HCT116 (cell line): ENCODE measurements at regions not wholly inside any gene's neighbourhood (a gene's known extent, or its start where the extent isn't known, plus 50 kb on each side); places are given as distances from the start of the nearest gene placed in this dataset.
A peak's percentile ranks its signal among the peaks of the same experiment; 100 is the strongest.

Source experiments
- ATAC-seq: fragments of 200-7000 bp; cut with Tn5 transposase; 2 replicates; pipeline ENCODE4 v1.9.1; 2020; ENCODE audit warnings: mild to moderate bottlenecking, moderate library complexity
- BruUV-seq: library from RNA; stranded (reverse); fragments of 400-500 nt; replicated peaks from 2 replicates; lab custom pipeline; 2021; lab: Mats Ljungman, UMichigan
- CTCF ChIA-PET: fragments of 300-600 bp; sonication (Branson Sonifier 250); formaldehyde crosslinking; loops from one replicate; lab custom pipeline; 2021; ENCODE audit warnings: antibody characterized with exemption; lab: Charles Lee
- POLR2A ChIA-PET: fragments of 300-600, 350-600 bp; sonication (Branson Sonifier 250); formaldehyde crosslinking; loops from one replicate; lab custom pipeline; 2021; ENCODE audit warnings: antibody characterized with exemption; lab: Charles Lee
- RAD21 ChIA-PET, 2 experiments: fragments of 300-600 bp; sonication (Branson Sonifier 250); formaldehyde crosslinking; loops; one replicate each; lab custom pipeline; 2023; ENCODE audit warnings: low total read pairs in 2 of 2; ENCODE audit not compliant: uncharacterized antibody in 2 of 2, unreplicated experiment in 2 of 2, low non-redundant PET in 1 of 2; lab: Charles Lee
- DNase-seq: peaks from one replicate; pipeline ENCODE4 v3.0.0-alpha.2; 2010; ENCODE audit warnings: low read depth, low spot score
- H2AFZ ChIP-seq: fragments of 200-600 bp; shearing (Covaris generic), sonication (generic); 2 replicates; pipeline ENCODE4 v1.6.1; 2017; ENCODE audit warnings: low read depth, mixed run types, mixed read lengths, antibody characterized with exemption, low read length; ENCODE audit not compliant: poor library complexity, severe bottlenecking
- H3K27ac ChIP-seq: 2 replicates; pipeline ENCODE4 v1.5.1; 2012; ENCODE audit warnings: low read depth, low read length
- H3K27me3 ChIP-seq: fragments of 200-600 bp; sonication (generic); 2 replicates; pipeline ENCODE4 v1.6.1; 2016; ENCODE audit warnings: mixed run types, low read length, mixed read lengths; ENCODE audit not compliant: insufficient read depth
- H3K36me3 ChIP-seq, 2 experiments: fragments of 200-500 bp in 1 of 2; fragments of 200-600 bp in 1 of 2; sonication (Bioruptor generic) in 1 of 2; sonication (generic) in 1 of 2; 2 replicates each; pipeline versions ENCODE4 v1.5.1 to v1.6.1; 2014 to 2016; ENCODE audit warnings: low read length in 2 of 2, inconsistent platforms in 1 of 2, mixed read lengths in 1 of 2, mixed run types in 1 of 2; ENCODE audit not compliant: insufficient read depth in 2 of 2, control insufficient read depth in 1 of 2
- H3K4me1 ChIP-seq, 2 experiments: fragments of 200-600 bp in 1 of 2; sonication (generic) in 1 of 2; 2 replicates each; pipeline versions ENCODE4 v1.5.1 to v1.6.1; 2012 to 2017; ENCODE audit warnings: low read length in 2 of 2, inconsistent platforms in 1 of 2, mild to moderate bottlenecking in 1 of 2, mixed read lengths in 1 of 2, mixed run types in 1 of 2, moderate library complexity in 1 of 2; ENCODE audit not compliant: insufficient read depth in 2 of 2, control insufficient read depth in 1 of 2
- H3K4me2 ChIP-seq: fragments of 200-600 bp; sonication (generic); 2 replicates; pipeline ENCODE4 v1.6.1; 2017; ENCODE audit warnings: mixed run types, low read length, mixed read lengths
- H3K4me3 ChIP-seq, 2 experiments: fragments of 200-600 bp in 1 of 2; sonication (generic) in 1 of 2; replicated peaks in 1 of 2; 2 replicates each; pipeline ENCODE4 v1.5.1; 2011 to 2016; ENCODE audit warnings: low read length in 2 of 2, control low read depth in 1 of 2, low read depth in 1 of 2, mild to moderate bottlenecking in 1 of 2, mixed read lengths in 1 of 2, mixed run types in 1 of 2
- H3K79me2 ChIP-seq: fragments of 200-600 bp; sonication (generic); 2 replicates; pipeline ENCODE4 v1.6.1; 2017; ENCODE audit warnings: mild to moderate bottlenecking, mixed run types, low read length, moderate library complexity, mixed read lengths; ENCODE audit not compliant: insufficient read depth
- H3K9ac ChIP-seq: fragments of 200-600 bp; sonication (generic); 2 replicates; pipeline ENCODE4 v1.6.1; 2016; ENCODE audit warnings: low read length, mixed read lengths
- H3K9me2 ChIP-seq: fragments of 200-600 bp; sonication (generic), shearing (Covaris generic); 2 replicates; pipeline ENCODE4 v1.6.1; 2017; ENCODE audit warnings: mixed run types, mild to moderate bottlenecking, moderate library complexity; ENCODE audit not compliant: insufficient read depth
- H3K9me3 ChIP-seq, 2 experiments: fragments of 200-500 bp in 1 of 2; fragments of 200-600 bp in 1 of 2; sonication (Bioruptor generic) in 1 of 2; sonication (generic) in 1 of 2; 2 replicates each; pipeline ENCODE4 v1.6.1; 2014 to 2017; ENCODE audit warnings: low read length in 2 of 2, mixed read lengths in 2 of 2, inconsistent platforms in 1 of 2, low read depth in 1 of 2, mild to moderate bottlenecking in 1 of 2, mixed run types in 1 of 2, moderate library complexity in 1 of 2; ENCODE audit not compliant: control insufficient read depth in 1 of 2, insufficient read depth in 1 of 2
- H4K20me1 ChIP-seq: fragments of 200-600 bp; sonication (generic), shearing (Covaris generic); 2 replicates; pipeline ENCODE4 v1.6.1; 2017; ENCODE audit warnings: mixed run types, mild to moderate bottlenecking, moderate library complexity; ENCODE audit not compliant: insufficient read depth
- CEBPB ChIP-seq: IDR thresholded peaks from 2 replicates; pipeline ENCODE4 v1.6.1; 2012; ENCODE audit warnings: low read depth
- EGR1 ChIP-seq: IDR thresholded peaks from 2 replicates; pipeline ENCODE4 v1.6.1; 2012; ENCODE audit warnings: low read depth
- FOSL1 ChIP-seq: IDR thresholded peaks from 2 replicates; pipeline ENCODE4 v1.6.1; 2012; ENCODE audit warnings: low read depth
- JUND ChIP-seq: IDR thresholded peaks from 2 replicates; pipeline ENCODE4 v1.6.1; 2012
- POLR2AphosphoS5 ChIP-seq: IDR thresholded peaks from 2 replicates; pipeline ENCODE4 v1.6.1; 2011; ENCODE audit warnings: mild to moderate bottlenecking, low read depth, low read length, moderate library complexity
- SIN3A ChIP-seq: IDR thresholded peaks from 2 replicates; pipeline ENCODE4 v1.6.1; 2012; ENCODE audit warnings: low read depth
- SP1 ChIP-seq: IDR thresholded peaks from 2 replicates; pipeline ENCODE4 v1.6.1; 2012; ENCODE audit warnings: low read depth
- TCF7L2 ChIP-seq: IDR thresholded peaks from 2 replicates; pipeline ENCODE4 v1.7.0; 2011; ENCODE audit warnings: borderline replicate concordance, inconsistent platforms; ENCODE audit not compliant: insufficient read depth, insufficient read length; ENCODE audit errors: extremely low read depth
- intact Hi-C: fragments of 100-400 bp; cut with micrococcal nuclease; formaldehyde crosslinking; loops from 2 replicates; pipeline ENCODE4 v1.10.0; 2022

DNA sequence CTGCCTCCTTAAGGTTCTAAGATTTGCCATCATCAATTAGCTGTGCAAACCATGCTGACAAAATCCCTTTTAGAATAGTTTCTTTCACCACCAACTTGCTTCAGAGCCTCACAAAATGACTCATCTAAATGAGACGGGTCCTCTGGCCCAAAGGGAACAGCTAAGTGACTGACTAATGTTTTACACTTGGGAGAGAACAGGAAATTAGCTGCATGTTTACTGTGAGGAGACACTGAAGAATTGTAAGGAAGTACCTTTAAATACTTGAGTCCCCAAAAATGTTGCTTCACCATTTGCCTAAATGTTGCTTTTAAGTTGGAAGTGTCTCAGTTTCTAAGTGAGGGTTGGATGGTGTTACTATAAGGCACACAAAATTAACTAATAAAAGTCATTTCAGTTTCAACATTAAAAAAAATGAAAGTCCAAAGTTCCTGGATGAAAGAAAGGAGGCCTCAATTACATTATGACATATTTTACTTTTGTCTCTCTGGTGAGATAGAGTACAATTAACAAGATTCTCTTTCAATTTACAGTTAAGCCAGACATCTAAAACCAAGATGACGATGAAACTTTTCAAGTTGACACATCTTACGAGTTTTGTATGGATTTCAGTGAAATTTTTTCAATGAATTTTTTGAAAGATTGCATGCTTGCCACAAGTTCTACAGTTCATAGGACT, 229.1 kb upstream of the FN1 start:
- Histone ChIP-seq H3K27ac (no peak overlapping the region), H3K9me2 (no peaks in the 10 kb centered on the region), H3K27me3 (no peaks in the 10 kb centered on the region), H3K9ac (no peak overlapping the region), H4K20me1 (no peaks in the 10 kb centered on the region), H3K4me1 (peaks cover 0 to 9% of the 10 kb centered on the region in 2 experiments; a peak in 2 of 4 replicates), H2AFZ (peak overlapping the region; percentile 66), H3K4me3 (no peak overlapping the region), H3K36me3 (no peaks in the 10 kb centered on the region), H3K4me2 (peak overlapping the region; percentile 29), H3K9me3 (no peaks in the 10 kb centered on the region), H3K79me2 (no peaks in the 10 kb centered on the region)
- POLR2A ChIA-PET: no interaction called here
- CTCF ChIA-PET: no interaction called here
- ATAC-seq: no peak
- peak; percentile 71 for TF ChIP-seq FOSL1
- TF ChIP-seq SP1: peak; percentile 52; the same call in 1 of the 2 replicates
- no peak for TF ChIP-seq TCF7L2
- TF ChIP-seq EGR1: no peak
- 0 out of 2 replicates have a peak, but pooled peaks have one; percentile 36 for TF ChIP-seq CEBPB
- TF ChIP-seq JUND: peak; percentile 66
- peak; percentile 31 for DNase-seq
- RAD21 ChIA-PET: no interaction called here
- intact Hi-C loops: no loop called here
- BruUV-seq: no TSS peak

GRCh38 chr2:215662715-215663114, 226.8 kb upstream of the FN1 start:
- Histone ChIP-seq H3K9me2 (no peaks in the 10 kb centered on the region), H3K9me3 (no peaks in the 10 kb centered on the region)
- no peak for TF ChIP-seq POLR2AphosphoS5
- no peak for TF ChIP-seq SIN3A
- TF ChIP-seq FOSL1: no peak
- TF ChIP-seq TCF7L2: no peak
- no peak for TF ChIP-seq SP1
- TF ChIP-seq, all 23 proteins: peak for 0
- Histone ChIP-seq H3K36me3 (no peaks in the 10 kb centered on the region), H3K9ac (no peak overlapping the region), H3K4me3 (no peak overlapping the region), H3K79me2 (no peaks in the 10 kb centered on the region), H4K20me1 (no peaks in the 10 kb centered on the region), H3K27me3 (no peaks in the 10 kb centered on the region), H3K27ac (no peak overlapping the region), H2AFZ (no peak overlapping the region), H3K4me1 (peaks cover 0 to 9% of the 10 kb centered on the region in 2 experiments; a peak in 2 of 4 replicates), H3K4me2 (no peak overlapping the region)
- ChIA-PET POLR2A (no interaction called here), RAD21 (no interaction called here), CTCF (no interaction called here)
- intact Hi-C loops: no loop called here
- no TSS peak for BruUV-seq
- DNase-seq: no peak
- no peak for ATAC-seq
